Activated T-helper 2 cell treated with anti-CD3 and anti-CD28 coated beads, Interferon-gamma antibody, Interleukin-2, Interleukin-4, amounts not matched to agents 10 μg/mL and 5 μg/mL and 100 μg/mL, durations not matched to agents 14 hours and 24 hours and 36 hours (primary cell): ENCODE measurements at regions not wholly inside any gene's neighbourhood (a gene's known extent, or its start where the extent isn't known, plus 50 kb on each side); places are given as distances from the start of the nearest gene placed in this dataset.

ENCODE experiments used
- DNase-seq: peaks from one replicate; pipeline ENCODE4 v3.0.0; 2021; ENCODE audit warnings: low spot score
- H3K27ac Mint-ChIP-seq: one replicate; pipeline ENCODE4 v1.8.0; 2021; ENCODE audit warnings: mixed read lengths
- H3K27me3 Mint-ChIP-seq: one replicate; pipeline ENCODE4 v1.8.0; 2021; ENCODE audit warnings: low read depth, mixed read lengths
- H3K36me3 Mint-ChIP-seq: one replicate; pipeline ENCODE4 v1.8.0; 2021; ENCODE audit warnings: low read depth, mixed read lengths
- H3K4me1 Mint-ChIP-seq: one replicate; pipeline ENCODE4 v1.8.0; 2021; ENCODE audit warnings: low read depth, mixed read lengths
- H3K4me3 Mint-ChIP-seq: one replicate; pipeline ENCODE4 v1.8.0; 2021; ENCODE audit warnings: low read depth, mild to moderate bottlenecking, moderate library complexity, mixed read lengths
- H3K9me3 Mint-ChIP-seq: one replicate; pipeline ENCODE4 v1.8.0; 2021; ENCODE audit warnings: mixed read lengths
- intact Hi-C: fragments of 100-400 bp; cut with micrococcal nuclease; formaldehyde crosslinking; loops from one replicate; pipeline ENCODE4 v1.15.1; 2023

DNA sequence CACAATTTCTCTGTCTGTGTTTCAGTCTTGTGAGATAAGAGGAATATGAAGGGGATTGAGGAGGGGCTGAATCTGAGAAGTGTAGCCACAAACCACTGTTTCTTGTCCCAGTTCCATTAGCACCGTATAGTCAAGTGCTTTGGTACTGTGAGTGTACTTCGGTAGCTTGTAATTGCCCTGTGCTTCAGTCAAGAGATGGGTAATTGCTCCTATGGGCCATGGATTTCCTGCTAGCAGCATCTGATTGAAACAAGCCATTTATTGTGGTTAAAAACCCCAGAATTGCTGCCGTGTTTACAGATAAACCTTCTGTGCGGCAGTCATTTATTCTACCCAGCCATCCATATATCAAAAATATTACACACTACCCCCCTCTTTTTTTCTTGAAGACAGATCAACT lies 98.6 kb downstream of the MAT2B start:
- Mint-ChIP-seq H3K4me3 (no peak overlapping the region), H3K36me3 (no peaks in the 10 kb centered on the region), H3K9me3 (no peaks in the 10 kb centered on the region), H3K27ac (no peak overlapping the region), H3K4me1 (no peaks in the 10 kb centered on the region), H3K27me3 (no peaks in the 10 kb centered on the region)
- intact Hi-C loops, result no loop called here
- no peak for DNase-seq

DNA sequence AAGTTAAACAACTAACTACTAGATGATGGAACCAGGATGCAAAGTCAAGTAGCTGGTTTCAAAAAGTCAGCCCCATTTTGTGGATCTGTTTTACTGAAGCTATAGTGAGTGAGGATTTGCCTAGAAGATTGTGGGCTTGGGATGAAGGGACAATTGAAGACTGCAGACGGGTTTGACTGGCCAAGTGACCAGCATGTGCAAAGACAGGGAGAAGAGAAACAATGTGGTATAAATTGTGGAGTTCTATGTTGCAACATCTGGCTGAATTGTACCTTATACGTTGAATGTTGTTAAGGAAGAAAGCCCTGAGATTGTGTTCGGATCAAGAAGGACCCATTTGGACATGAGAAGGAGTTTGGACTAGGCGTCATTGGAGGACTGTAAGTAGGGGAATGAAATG lies 101.8 kb downstream of the MAT2B start:
- no peak for DNase-seq
- Mint-ChIP-seq H3K4me3 (no peak overlapping the region), H3K36me3 (no peaks in the 10 kb centered on the region), H3K27me3 (no peaks in the 10 kb centered on the region), H3K4me1 (no peaks in the 10 kb centered on the region), H3K9me3 (no peaks in the 10 kb centered on the region), H3K27ac (no peak overlapping the region)
- intact Hi-C loops, result no loop called here

DNA sequence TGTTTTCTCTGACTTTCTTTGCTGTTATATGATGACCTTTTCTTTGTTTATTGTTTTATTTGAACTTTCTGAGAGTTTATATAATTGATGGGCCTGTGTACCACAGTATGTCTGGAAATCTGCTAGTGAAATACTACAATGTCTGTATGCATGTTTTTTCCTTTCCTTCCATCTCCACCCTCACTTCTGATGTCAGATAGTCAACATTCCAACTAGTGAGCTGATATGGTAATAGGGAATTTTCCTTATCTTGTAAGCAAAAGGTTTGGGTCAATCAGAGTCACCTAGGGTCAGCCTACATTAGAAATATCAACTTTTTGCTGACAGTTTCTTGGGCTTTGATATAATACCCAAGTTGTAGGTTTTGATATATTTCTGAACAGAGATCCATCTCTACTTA lies 103.2 kb downstream of the MAT2B start:
- no peaks in the 10 kb centered on the region for H3K9me3 Mint-ChIP-seq
- no peaks in the 10 kb centered on the region for H3K4me1 Mint-ChIP-seq
- no peaks in the 10 kb centered on the region for H3K27me3 Mint-ChIP-seq
- no peaks in the 10 kb centered on the region for H3K36me3 Mint-ChIP-seq
- no peak overlapping the region for H3K4me3 Mint-ChIP-seq
- H3K27ac Mint-ChIP-seq, result no peak overlapping the region
- intact Hi-C loops, result no loop called here
- no peak for DNase-seq

DNA sequence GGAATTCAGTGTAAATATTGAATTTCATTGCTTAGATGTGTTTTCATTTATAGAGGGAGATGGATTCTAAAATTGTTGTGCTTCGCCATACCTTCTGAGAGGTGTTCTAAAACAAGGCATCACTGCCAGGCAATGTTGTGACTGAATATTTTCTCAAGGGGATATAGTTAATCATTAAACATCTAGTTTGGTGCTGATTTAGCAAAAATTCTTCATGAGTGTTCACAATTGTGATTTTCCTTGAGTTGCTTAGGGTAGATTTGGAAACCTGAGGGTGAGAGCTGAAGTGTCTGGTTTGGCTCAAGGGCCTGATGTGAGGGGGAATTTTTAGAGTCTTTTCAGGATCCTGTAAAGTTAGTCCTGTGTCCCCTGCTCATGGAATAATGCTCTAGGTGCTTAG lies 104.5 kb downstream of the MAT2B start:
- H3K27me3 Mint-ChIP-seq, result no peaks in the 10 kb centered on the region
- intact Hi-C loops, result no loop called here
- DNase-seq, result no peak
- H3K4me3 Mint-ChIP-seq, result no peak overlapping the region
- no peaks in the 10 kb centered on the region for H3K4me1 Mint-ChIP-seq
- H3K36me3 Mint-ChIP-seq, result no peaks in the 10 kb centered on the region
- no peaks in the 10 kb centered on the region for H3K9me3 Mint-ChIP-seq
- no peak overlapping the region for H3K27ac Mint-ChIP-seq

DNA sequence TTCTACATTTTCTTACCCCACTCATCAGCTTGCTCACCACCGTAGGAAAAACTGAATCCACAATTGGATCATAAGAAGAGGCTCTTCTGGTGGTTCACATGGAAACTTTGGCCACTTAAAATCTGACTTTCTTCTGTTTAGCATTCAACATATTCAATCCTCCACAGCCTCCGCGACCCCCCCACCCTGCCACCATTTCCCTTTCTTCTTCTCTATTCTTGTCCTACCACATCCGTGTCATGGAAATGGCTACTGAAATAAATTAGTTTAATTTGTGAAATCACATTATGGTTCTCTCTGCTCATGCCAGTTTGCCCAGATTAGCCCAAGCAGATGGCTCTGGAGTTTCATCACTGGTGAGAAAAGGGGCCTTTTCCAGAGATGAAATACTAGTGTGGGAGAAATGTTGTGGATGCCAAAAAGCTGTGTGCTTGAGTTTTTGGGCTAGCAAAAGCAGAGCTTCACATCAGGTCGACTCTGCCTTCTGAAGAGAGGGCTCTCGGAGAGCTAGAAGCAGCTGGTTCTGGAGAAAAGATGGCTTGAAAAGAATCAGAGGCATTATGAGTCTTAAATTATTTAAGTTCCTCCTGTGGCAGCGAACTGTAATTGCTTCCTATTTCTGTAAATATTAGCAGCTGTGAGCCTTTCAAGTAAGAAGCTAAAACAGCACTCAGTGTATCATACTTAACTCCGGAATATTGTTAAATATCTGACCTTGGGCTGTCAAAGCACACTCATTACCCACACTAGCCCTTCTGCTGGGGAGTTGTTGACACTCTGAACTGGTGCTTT lies 107.1 kb downstream of the MAT2B start:
- Mint-ChIP-seq H3K4me3 (no peak overlapping the region), H3K27me3 (no peaks in the 10 kb centered on the region), H3K36me3 (no peaks in the 10 kb centered on the region), H3K9me3 (no peaks in the 10 kb centered on the region), H3K27ac (no peak overlapping the region), H3K4me1 (no peaks in the 10 kb centered on the region)
- intact Hi-C loops, result no loop called here
- no peak for DNase-seq

DNA sequence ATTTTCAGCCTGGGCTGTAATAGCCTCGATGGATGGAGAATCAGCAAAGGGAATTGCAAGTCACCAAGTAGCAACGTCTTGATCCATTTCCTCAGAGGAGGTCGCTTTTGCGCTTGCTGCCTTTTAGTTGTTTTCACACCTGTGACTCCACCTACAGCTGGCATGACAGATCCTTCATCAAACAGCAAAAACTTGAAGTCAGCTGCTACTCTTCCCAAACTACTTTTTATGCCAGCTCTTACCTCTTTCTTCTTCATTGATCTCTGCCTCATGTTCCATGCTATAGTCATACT lies 107.7 kb downstream of the MAT2B start:
- Mint-ChIP-seq H3K27ac (no peak overlapping the region), H3K4me1 (no peaks in the 10 kb centered on the region), H3K9me3 (no peaks in the 10 kb centered on the region), H3K36me3 (no peaks in the 10 kb centered on the region), H3K27me3 (no peaks in the 10 kb centered on the region), H3K4me3 (no peak overlapping the region)
- DNase-seq, result no peak
- intact Hi-C loops, result no loop called here

DNA sequence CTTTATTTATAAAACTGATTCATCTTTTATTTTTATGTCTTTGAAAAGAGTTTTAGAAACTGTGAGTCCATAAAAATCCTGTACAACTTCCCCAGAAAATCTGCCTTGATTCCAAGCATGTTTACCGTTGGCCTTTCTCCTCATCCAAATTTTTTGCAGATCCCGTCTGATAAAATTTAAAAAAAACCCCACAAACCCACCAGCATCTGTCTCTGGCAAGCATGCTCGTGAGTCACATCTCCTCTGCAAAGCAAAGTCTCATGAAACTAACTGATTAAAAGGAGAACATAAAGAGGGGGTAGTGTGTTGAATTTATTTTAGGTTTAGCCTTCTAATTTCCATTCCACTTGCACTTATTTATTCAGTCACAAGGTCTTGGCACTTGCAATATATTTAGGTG lies 109.4 kb downstream of the MAT2B start:
- H3K36me3 Mint-ChIP-seq, result no peaks in the 10 kb centered on the region
- no peak for DNase-seq
- H3K4me1 Mint-ChIP-seq, result no peaks in the 10 kb centered on the region
- H3K27me3 Mint-ChIP-seq, result no peaks in the 10 kb centered on the region
- no peaks in the 10 kb centered on the region for H3K9me3 Mint-ChIP-seq
- H3K27ac Mint-ChIP-seq, result no peak overlapping the region
- H3K4me3 Mint-ChIP-seq, result no peak overlapping the region
- intact Hi-C loops, result no loop called here

DNA sequence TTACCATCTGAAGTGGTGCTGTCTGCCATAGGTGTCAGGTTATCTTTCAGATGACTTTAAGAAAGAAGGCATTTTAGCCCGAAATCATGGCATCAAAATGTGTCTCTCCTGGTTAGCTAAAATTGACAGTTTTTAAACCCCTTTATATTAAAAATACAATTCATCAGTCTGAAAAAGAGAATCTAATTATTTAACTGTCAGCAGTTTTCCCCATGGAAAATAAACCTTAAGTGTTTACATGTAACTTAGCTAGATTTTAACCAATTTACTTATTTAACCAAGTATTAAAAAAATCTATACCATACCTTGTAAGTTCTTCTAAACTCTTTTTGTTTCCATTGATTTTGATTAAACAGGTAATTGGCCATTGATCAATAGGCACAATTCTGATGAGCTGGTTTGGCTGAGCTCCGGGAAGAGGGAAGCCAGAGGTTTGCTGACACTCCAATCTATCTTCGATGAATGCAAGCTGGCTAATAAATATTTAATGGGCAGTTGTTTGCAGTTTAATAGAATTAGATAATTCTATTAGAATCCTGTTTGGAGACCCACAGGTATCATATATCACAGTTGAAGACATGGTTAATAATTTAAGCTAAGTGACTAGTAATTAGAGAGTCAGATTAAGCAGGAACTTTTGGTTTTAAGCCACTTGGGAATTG lies 114.0 kb downstream of the MAT2B start:
- no peaks in the 10 kb centered on the region for H3K27me3 Mint-ChIP-seq
- no peaks in the 10 kb centered on the region for H3K9me3 Mint-ChIP-seq
- no peak for DNase-seq
- no peak overlapping the region for H3K27ac Mint-ChIP-seq
- no peak overlapping the region for H3K4me3 Mint-ChIP-seq
- no peaks in the 10 kb centered on the region for H3K36me3 Mint-ChIP-seq
- intact Hi-C loops, result no loop called here
- H3K4me1 Mint-ChIP-seq, result no peaks in the 10 kb centered on the region

DNA sequence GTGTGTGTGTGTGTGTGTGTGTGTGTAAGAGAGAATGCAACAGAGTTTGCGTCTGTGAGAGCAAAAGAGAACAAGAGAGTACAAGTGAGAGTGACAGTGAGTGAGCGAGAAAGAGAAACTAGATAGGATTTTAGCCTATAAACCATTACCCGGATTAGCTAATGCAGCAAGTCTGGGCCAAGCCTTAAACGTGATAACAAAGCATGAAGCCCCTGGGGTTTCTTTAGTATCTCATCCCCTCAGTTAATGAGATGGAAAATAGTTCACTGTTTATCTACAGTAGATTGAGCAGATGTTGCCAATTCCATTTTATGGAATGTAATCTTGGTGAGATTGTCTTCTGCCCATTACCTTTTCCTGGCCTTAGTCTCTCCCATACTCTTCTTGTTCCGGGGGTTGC lies 114.5 kb downstream of the MAT2B start:
- H3K9me3 Mint-ChIP-seq, result no peaks in the 10 kb centered on the region
- no peak overlapping the region for H3K4me3 Mint-ChIP-seq
- DNase-seq, result no peak
- no peaks in the 10 kb centered on the region for H3K36me3 Mint-ChIP-seq
- intact Hi-C loops, result no loop called here
- no peak overlapping the region for H3K27ac Mint-ChIP-seq
- H3K27me3 Mint-ChIP-seq, result no peaks in the 10 kb centered on the region
- H3K4me1 Mint-ChIP-seq, result no peaks in the 10 kb centered on the region

DNA sequence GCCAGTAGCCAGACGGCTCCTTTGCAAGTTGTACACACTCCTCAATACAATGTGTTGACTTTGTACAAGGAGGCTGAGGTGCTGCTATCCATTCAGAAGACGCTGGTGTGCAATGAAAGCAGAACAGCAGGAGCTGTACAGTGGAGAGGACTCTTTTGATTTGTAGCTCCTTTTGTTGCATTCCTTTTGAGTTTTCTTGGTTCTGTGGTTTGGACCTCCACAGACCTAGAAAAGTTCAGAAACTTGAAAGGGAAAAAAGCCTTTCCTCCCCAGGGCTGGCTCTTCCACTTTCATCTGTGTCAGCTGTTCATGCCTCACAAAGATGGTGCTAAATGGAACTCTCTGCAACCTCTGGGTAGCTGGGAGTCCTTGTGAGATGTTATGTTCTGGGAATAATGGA lies 117.4 kb downstream of the MAT2B start:
- H3K4me1 Mint-ChIP-seq, result no peaks in the 10 kb centered on the region
- H3K9me3 Mint-ChIP-seq, result no peaks in the 10 kb centered on the region
- no peak overlapping the region for H3K4me3 Mint-ChIP-seq
- H3K27ac Mint-ChIP-seq, result no peak overlapping the region
- H3K36me3 Mint-ChIP-seq, result no peaks in the 10 kb centered on the region
- intact Hi-C loops, result no loop called here
- no peaks in the 10 kb centered on the region for H3K27me3 Mint-ChIP-seq
- DNase-seq, result no peak

DNA sequence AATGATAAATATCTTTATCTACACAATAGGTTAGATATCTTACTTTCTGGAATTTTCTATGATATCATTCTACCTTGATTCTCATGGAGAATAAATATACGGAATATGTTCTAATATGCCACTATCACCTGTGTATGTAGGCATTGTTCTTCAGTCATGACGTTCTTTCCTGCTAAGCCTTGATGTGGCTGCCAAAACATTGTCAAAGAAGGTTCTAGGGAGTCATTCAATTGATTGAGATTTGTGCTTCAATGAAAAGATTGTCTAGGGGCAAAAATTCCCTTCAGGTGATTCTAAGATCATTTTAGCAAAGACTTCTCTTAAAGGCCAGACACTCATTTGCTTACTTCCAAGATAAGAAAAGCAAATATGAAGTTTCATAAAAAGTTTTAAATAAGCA lies 118.1 kb downstream of the MAT2B start:
- Mint-ChIP-seq H3K4me3 (no peak overlapping the region), H3K27ac (no peak overlapping the region), H3K4me1 (no peaks in the 10 kb centered on the region), H3K27me3 (no peaks in the 10 kb centered on the region), H3K9me3 (no peaks in the 10 kb centered on the region), H3K36me3 (no peaks in the 10 kb centered on the region)
- no peak for DNase-seq
- intact Hi-C loops, result no loop called here

DNA sequence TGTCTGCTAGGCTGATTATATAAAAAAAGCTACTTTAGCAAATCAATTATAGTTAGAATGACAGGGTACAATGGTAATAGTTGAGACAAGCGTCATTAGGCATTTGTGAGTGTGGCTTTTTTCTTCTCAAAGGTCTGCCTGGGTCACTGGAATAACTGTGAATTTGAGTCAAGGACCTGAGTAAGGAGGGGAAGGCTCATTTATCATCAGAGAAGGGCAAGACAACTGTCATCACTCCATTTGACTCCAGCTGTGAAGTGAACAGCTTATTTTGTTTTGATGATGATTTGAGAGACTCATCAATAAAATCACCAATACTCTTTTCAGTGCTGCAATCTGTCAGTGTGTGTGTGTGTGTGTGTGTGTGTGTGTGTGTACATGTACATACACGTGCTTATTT lies 118.6 kb downstream of the MAT2B start:
- Mint-ChIP-seq H3K27me3 (no peaks in the 10 kb centered on the region), H3K27ac (no peak overlapping the region), H3K36me3 (no peaks in the 10 kb centered on the region), H3K4me1 (no peaks in the 10 kb centered on the region), H3K9me3 (no peaks in the 10 kb centered on the region), H3K4me3 (no peak overlapping the region)
- intact Hi-C loops, result no loop called here
- DNase-seq, result no peak

DNA sequence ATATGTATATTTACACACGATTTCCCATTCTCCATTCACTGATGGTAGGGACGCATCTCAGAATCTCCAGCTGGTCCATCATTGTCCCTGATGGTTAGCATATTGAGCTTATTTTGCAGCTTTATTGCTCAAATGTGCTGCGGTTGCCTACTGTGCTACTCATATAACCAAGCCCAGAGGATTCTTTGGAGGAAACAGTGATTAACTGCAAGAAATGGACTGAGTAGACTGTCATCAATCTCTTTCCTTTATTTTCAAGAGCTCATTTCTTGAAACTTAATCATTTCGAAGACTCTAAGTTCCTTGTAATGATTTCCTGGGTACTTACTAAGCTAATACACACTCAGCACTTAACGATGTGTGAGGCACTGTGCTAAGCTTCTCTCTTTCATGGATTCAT lies 119.0 kb downstream of the MAT2B start:
- Mint-ChIP-seq H3K27me3 (no peaks in the 10 kb centered on the region), H3K9me3 (no peaks in the 10 kb centered on the region), H3K36me3 (no peaks in the 10 kb centered on the region), H3K4me3 (no peak overlapping the region), H3K27ac (no peak overlapping the region), H3K4me1 (no peaks in the 10 kb centered on the region)
- intact Hi-C loops, result no loop called here
- no peak for DNase-seq
